ENCODE measurements at regions not wholly inside any gene's neighbourhood (a gene's known extent, or its start where the extent isn't known, plus 50 kb on each side); places are given as distances from the start of the nearest gene placed in this dataset.

GRCh38 chr10:91126471-91126870, 94.0 kb upstream of the PCGF5 start:
- no peak for TF ChIP-seq CTCF (IDR thresholded peaks at IDR 0.05)
- no peak for TF ChIP-seq POLR2A (IDR thresholded peaks at IDR 0.05)

Measured in suprapubic skin (tissue), 3 donors.